ENCODE measurements at regions not wholly inside any gene's neighbourhood (a gene's known extent, or its start where the extent isn't known, plus 50 kb on each side); places are given as distances from the start of the nearest gene placed in this dataset.

GRCh38 chr3:135805752-135806151, 159.8 kb upstream of the PPP2R3A start:
- TF ChIP-seq EZH2phosphoT487 (IDR thresholded peaks at IDR 0.05; ENCODE audit: low read depth) (no peak), CTCF (IDR thresholded peaks at IDR 0.05; ENCODE audit: low read depth, low read length) (no peak)
- no peak overlapping the region for H3K9ac ChIP-seq (ENCODE audit: low read length)
- no peak overlapping the region for H3K4me3 ChIP-seq (ENCODE audit: low read length)
- no peaks in the 10 kb centered on the region for H4K20me1 ChIP-seq (ENCODE audit: insufficient read depth, low read length)
- no peaks in the 10 kb centered on the region for H3K9me3 ChIP-seq (ENCODE audit: insufficient read depth, low read length)
- no peak overlapping the region for H2AFZ ChIP-seq (ENCODE audit: low read depth, low read length)
- no peak overlapping the region for H3K4me2 ChIP-seq (ENCODE audit: low read length)
- H3K27me3 ChIP-seq (ENCODE audit: low read depth, low read length), result peaks cover 35% of the 10 kb centered on the region
- H3K4me1 ChIP-seq (ENCODE audit: low read length), result no peaks in the 10 kb centered on the region
- no peaks in the 10 kb centered on the region for H3K79me2 ChIP-seq (ENCODE audit: low read length)
- no peaks in the 10 kb centered on the region for H3K36me3 ChIP-seq (replicated peaks; ENCODE audit: low read depth, low read length)
- no peak overlapping the region for H3K27ac ChIP-seq (ENCODE audit: low read length)

DNA sequence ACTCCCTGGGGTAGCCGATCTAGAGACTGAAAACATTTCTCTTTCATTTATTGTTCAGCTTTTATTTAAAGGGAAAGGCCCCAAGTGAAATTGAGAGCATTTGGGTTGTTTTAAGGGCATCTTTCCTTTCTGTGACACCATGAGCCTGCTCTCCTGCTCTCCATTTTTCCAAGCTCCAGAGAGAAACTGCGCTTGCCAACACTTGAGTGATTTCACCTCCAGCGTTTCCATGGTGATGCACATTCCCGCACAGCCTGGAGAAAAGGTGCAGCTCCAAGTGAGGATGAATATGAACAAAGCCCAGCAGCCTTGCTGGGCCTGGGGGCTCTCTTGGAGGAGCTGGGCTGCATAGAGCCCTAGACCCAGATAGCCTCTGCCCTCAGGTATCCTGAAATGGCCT, 159.2 kb upstream of the PPP2R3A start:
- TF ChIP-seq CTCF (IDR thresholded peaks at IDR 0.05; ENCODE audit: low read depth, low read length), result no peak
- TF ChIP-seq EZH2phosphoT487 (IDR thresholded peaks at IDR 0.05; ENCODE audit: low read depth), result no peak
- no peaks in the 10 kb centered on the region for H4K20me1 ChIP-seq (ENCODE audit: insufficient read depth, low read length)
- H3K9ac ChIP-seq (ENCODE audit: low read length), result no peak overlapping the region

GRCh38 chr3:135807879-135808278, 157.6 kb upstream of the PPP2R3A start:
- no peaks in the 10 kb centered on the region for H3K79me2 ChIP-seq (ENCODE audit: low read length)
- no peaks in the 10 kb centered on the region for H3K4me1 ChIP-seq (ENCODE audit: low read length)
- no peak overlapping the region for H3K27ac ChIP-seq (ENCODE audit: low read length)
- no peaks in the 10 kb centered on the region for H3K36me3 ChIP-seq (replicated peaks; ENCODE audit: low read depth, low read length)
- TF ChIP-seq EZH2phosphoT487 (IDR thresholded peaks at IDR 0.05; ENCODE audit: low read depth) (no peak), CTCF (IDR thresholded peaks at IDR 0.05; ENCODE audit: low read depth, low read length) (no peak)
- no peak overlapping the region for H3K9ac ChIP-seq (ENCODE audit: low read length)
- H2AFZ ChIP-seq (ENCODE audit: low read depth, low read length), result no peak overlapping the region
- H3K4me3 ChIP-seq (ENCODE audit: low read length), result no peak overlapping the region
- H3K4me2 ChIP-seq (ENCODE audit: low read length), result no peak overlapping the region
- peaks cover 54% of the 10 kb centered on the region for H3K27me3 ChIP-seq (ENCODE audit: low read depth, low read length)
- H3K9me3 ChIP-seq (ENCODE audit: insufficient read depth, low read length), result no peaks in the 10 kb centered on the region
- no peaks in the 10 kb centered on the region for H4K20me1 ChIP-seq (ENCODE audit: insufficient read depth, low read length)

More for the DNA sequence above, 159.2 kb upstream of the PPP2R3A start:
- Histone ChIP-seq H3K4me2 (ENCODE audit: low read length) (no peak overlapping the region), H3K79me2 (ENCODE audit: low read length) (no peaks in the 10 kb centered on the region), H3K9me3 (ENCODE audit: insufficient read depth, low read length) (no peaks in the 10 kb centered on the region), H2AFZ (ENCODE audit: low read depth, low read length) (no peak overlapping the region), H3K27me3 (ENCODE audit: low read depth, low read length) (peaks cover 39% of the 10 kb centered on the region), H3K4me3 (ENCODE audit: low read length) (no peak overlapping the region), H3K4me1 (ENCODE audit: low read length) (no peaks in the 10 kb centered on the region), H3K36me3 (replicated peaks; ENCODE audit: low read depth, low read length) (no peaks in the 10 kb centered on the region), H3K27ac (ENCODE audit: low read length) (no peak overlapping the region)

- no peak overlapping the region for H3K27ac ChIP-seq (ENCODE audit: low read length)
- no peaks in the 10 kb centered on the region for H3K9me3 ChIP-seq (ENCODE audit: insufficient read depth, low read length)
- H3K27me3 ChIP-seq (ENCODE audit: low read depth, low read length), result peaks cover 63% of the 10 kb centered on the region
- H3K36me3 ChIP-seq (replicated peaks; ENCODE audit: low read depth, low read length), result no peaks in the 10 kb centered on the region
- H4K20me1 ChIP-seq (ENCODE audit: insufficient read depth, low read length), result no peaks in the 10 kb centered on the region
- no peaks in the 10 kb centered on the region for H3K79me2 ChIP-seq (ENCODE audit: low read length)
- H2AFZ ChIP-seq (ENCODE audit: low read depth, low read length), result no peak overlapping the region
- H3K4me1 ChIP-seq (ENCODE audit: low read length), result no peaks in the 10 kb centered on the region
- no peak overlapping the region for H3K4me2 ChIP-seq (ENCODE audit: low read length)
- TF ChIP-seq EZH2phosphoT487 (IDR thresholded peaks at IDR 0.05; ENCODE audit: low read depth) (no peak), CTCF (IDR thresholded peaks at IDR 0.05; ENCODE audit: low read depth, low read length) (no peak)
- H3K4me3 ChIP-seq (ENCODE audit: low read length), result no peak overlapping the region
- H3K9ac ChIP-seq (ENCODE audit: low read length), result no peak overlapping the region
Observed at GRCh38 chr3:135809021-135809634, 156.4 kb upstream of the PPP2R3A start.
